ENCODE measurements at regions not wholly inside any gene's neighbourhood (a gene's known extent, or its start where the extent isn't known, plus 50 kb on each side); places are given as distances from the start of the nearest gene placed in this dataset.

DNA sequence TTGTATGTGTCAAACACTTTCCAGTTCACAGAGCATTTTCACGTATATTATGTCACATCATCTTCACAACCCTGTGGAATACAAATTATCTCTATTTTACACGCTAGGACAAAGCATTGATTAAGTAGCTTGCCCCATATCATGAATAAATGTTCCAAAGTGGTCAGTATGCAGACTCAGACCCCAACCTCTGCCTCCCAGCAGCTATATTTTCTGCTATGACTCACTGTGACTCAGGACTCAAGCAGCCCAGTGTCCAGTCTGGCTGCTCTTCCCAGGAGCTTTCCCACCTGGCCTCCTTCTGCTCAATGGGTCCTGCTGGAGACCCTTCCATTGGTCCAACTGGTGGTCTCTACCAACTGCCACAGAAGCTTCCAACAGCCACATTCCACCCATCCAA is 56.0 kb upstream of the RAP1A start:
- Histone ChIP-seq H3K36me3 (ENCODE audit: insufficient read depth, low read length) (no peaks in the 10 kb centered on the region), H3K4me2 (ENCODE audit: low read length) (no peak overlapping the region), H4K20me1 (ENCODE audit: insufficient read depth, low read length) (no peaks in the 10 kb centered on the region), H3K27ac (ENCODE audit: low read depth, low read length, poor library complexity, severe bottlenecking) (no peak overlapping the region), H3K9me3 (ENCODE audit: low read length) (no peaks in the 10 kb centered on the region), H3K4me3 (ENCODE audit: low read depth, low read length, poor library complexity, severe bottlenecking) (no peak overlapping the region), H2AFZ (ENCODE audit: low read length) (no peak overlapping the region), H3K4me1 (ENCODE audit: insufficient read depth, low read length, poor library complexity, severe bottlenecking) (no peaks in the 10 kb centered on the region), H3K9me2 (ENCODE audit: insufficient read depth, low read length) (no peaks in the 10 kb centered on the region), H3K79me2 (ENCODE audit: insufficient read depth, low read depth, low read length) (no peaks in the 10 kb centered on the region)
- intact Hi-C loops (cut with micrococcal nuclease; ENCODE audit: unreplicated experiment): no loop called here
- TF ChIP-seq EZH2phosphoT487 (IDR thresholded peaks at IDR 0.05; ENCODE audit: borderline replicate concordance, low read depth, low read length): no peak
- TF ChIP-seq, protein P1, sequence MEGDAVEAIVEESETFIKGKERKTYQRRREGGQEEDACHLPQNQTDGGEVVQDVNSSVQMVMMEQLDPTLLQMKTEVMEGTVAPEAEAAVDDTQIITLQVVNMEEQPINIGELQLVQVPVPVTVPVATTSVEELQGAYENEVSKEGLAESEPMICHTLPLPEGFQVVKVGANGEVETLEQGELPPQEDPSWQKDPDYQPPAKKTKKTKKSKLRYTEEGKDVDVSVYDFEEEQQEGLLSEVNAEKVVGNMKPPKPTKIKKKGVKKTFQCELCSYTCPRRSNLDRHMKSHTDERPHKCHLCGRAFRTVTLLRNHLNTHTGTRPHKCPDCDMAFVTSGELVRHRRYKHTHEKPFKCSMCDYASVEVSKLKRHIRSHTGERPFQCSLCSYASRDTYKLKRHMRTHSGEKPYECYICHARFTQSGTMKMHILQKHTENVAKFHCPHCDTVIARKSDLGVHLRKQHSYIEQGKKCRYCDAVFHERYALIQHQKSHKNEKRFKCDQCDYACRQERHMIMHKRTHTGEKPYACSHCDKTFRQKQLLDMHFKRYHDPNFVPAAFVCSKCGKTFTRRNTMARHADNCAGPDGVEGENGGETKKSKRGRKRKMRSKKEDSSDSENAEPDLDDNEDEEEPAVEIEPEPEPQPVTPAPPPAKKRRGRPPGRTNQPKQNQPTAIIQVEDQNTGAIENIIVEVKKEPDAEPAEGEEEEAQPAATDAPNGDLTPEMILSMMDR (conservative IDR thresholded peaks at IDR 0.05; ENCODE audit: low read length): no peak
- DNase-seq (ENCODE audit: low spot score): no peak
- POLR2A ChIA-PET: interaction anchor here (1.1 to 1.7 kb wide), 2 partner anchors 12 to 28 kb away, joined by 3 to 5 read pairs; no protein-coding TSS in a partner anchor
- CTCF ChIA-PET (ENCODE audit: unreplicated experiment): no interaction called here
- BruUV-seq (replicated peaks): no TSS peak

DNA sequence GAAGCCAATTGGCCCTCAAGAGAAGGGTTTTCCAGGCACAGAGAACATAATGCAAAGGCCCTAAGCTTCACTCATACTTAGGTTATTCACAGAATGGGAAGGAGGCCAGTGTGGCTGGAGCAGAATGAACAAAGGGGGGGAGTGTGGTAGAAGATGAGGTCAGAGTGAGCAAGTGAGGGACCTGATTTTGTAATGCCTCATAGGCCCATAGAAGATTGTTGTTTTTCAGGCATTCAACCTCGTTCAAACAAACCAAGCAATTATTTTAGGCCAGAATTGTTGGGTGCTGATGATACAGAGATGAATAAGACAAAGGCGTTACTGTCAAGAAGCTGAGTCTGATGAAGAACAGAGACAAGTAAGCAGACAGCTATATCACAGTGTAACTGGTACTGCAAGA is 54.5 kb upstream of the RAP1A start:
- no TSS peak for BruUV-seq (replicated peaks)
- Histone ChIP-seq H4K20me1 (ENCODE audit: insufficient read depth, low read length) (no peaks in the 10 kb centered on the region), H3K79me2 (ENCODE audit: insufficient read depth, low read depth, low read length) (no peaks in the 10 kb centered on the region), H3K9me3 (ENCODE audit: low read length) (no peaks in the 10 kb centered on the region), H3K9me2 (ENCODE audit: insufficient read depth, low read length) (no peaks in the 10 kb centered on the region), H3K36me3 (ENCODE audit: insufficient read depth, low read length) (no peaks in the 10 kb centered on the region), H3K4me1 (ENCODE audit: insufficient read depth, low read length, poor library complexity, severe bottlenecking) (peaks cover under 1% of the 10 kb centered on the region), H2AFZ (ENCODE audit: low read length) (no peak overlapping the region), H3K27ac (ENCODE audit: low read depth, low read length, poor library complexity, severe bottlenecking) (no peak overlapping the region), H3K4me2 (ENCODE audit: low read length) (no peak overlapping the region), H3K4me3 (ENCODE audit: low read depth, low read length, poor library complexity, severe bottlenecking) (no peak overlapping the region)
- no peak for TF ChIP-seq EZH2phosphoT487 (IDR thresholded peaks at IDR 0.05; ENCODE audit: borderline replicate concordance, low read depth, low read length)
- TF ChIP-seq, protein P1 (conservative IDR thresholded peaks at IDR 0.05; ENCODE audit: low read length): no peak
- POLR2A ChIA-PET: no interaction called here
- intact Hi-C loops (cut with micrococcal nuclease; ENCODE audit: unreplicated experiment): no loop called here
- DNase-seq (ENCODE audit: low spot score): no peak
- CTCF ChIA-PET (ENCODE audit: unreplicated experiment): no interaction called here

DNA sequence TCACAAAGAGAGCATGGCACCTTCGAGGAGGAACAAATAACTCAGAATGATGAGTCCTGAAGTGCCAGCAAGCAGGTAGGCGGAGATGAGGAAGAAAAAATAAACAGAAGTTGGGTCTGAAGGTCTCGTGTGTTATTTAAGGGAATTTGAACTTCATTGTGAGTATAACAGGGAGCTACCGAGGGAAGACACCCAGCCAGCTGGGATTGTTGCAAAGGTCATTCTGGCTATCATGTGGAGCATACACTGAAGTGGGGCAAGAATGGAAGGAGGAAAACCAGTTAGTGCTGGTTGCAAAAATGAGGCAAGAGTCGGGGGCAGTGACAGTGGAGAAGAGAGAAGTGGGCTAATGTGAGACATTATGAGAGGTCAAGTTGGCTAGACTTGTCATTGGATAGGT is 53.6 kb upstream of the RAP1A start:
- no peaks in the 10 kb centered on the region for H4K20me1 ChIP-seq (ENCODE audit: insufficient read depth, low read length)
- no peaks in the 10 kb centered on the region for H3K9me3 ChIP-seq (ENCODE audit: low read length)
- H3K4me2 ChIP-seq (ENCODE audit: low read length): no peak overlapping the region
- intact Hi-C loops (cut with micrococcal nuclease; ENCODE audit: unreplicated experiment): no loop called here
- H3K79me2 ChIP-seq (ENCODE audit: insufficient read depth, low read depth, low read length): no peaks in the 10 kb centered on the region
- CTCF ChIA-PET (ENCODE audit: unreplicated experiment): no interaction called here
- no peak overlapping the region for H2AFZ ChIP-seq (ENCODE audit: low read length)
- H3K27ac ChIP-seq (ENCODE audit: low read depth, low read length, poor library complexity, severe bottlenecking): no peak overlapping the region
- BruUV-seq (replicated peaks): no TSS peak
- peaks cover 6% of the 10 kb centered on the region for H3K4me1 ChIP-seq (ENCODE audit: insufficient read depth, low read length, poor library complexity, severe bottlenecking)
- H3K4me3 ChIP-seq (ENCODE audit: low read depth, low read length, poor library complexity, severe bottlenecking): no peak overlapping the region
- POLR2A ChIA-PET: interaction anchor here (0.7 to 0.9 kb wide), 3 partner anchors 27 to 58 kb away, joined by 3 to 4 read pairs (median 3); no protein-coding TSS in a partner anchor
- TF ChIP-seq, protein P1 (conservative IDR thresholded peaks at IDR 0.05; ENCODE audit: low read length): no peak
- TF ChIP-seq EZH2phosphoT487 (IDR thresholded peaks at IDR 0.05; ENCODE audit: borderline replicate concordance, low read depth, low read length): no peak
- DNase-seq (ENCODE audit: low spot score): no peak
- H3K36me3 ChIP-seq (ENCODE audit: insufficient read depth, low read length): no peaks in the 10 kb centered on the region
- H3K9me2 ChIP-seq (ENCODE audit: insufficient read depth, low read length): no peaks in the 10 kb centered on the region

All from OCI-LY7 (cell line).